Sigmoid colon (tissue), 4 donors: ENCODE measurements at regions not wholly inside any gene's neighbourhood (a gene's known extent, or its start where the extent isn't known, plus 50 kb on each side); places are given as distances from the start of the nearest gene placed in this dataset.

Experiments used
- EP300 ChIP-seq, 4 donors: sonication (generic); formaldehyde crosslinking; IDR thresholded peaks; one replicate each; pipeline ENCODE4 v1.6.1; 2017; ENCODE audit warnings: antibody characterized with exemption in 4 of 4
- POLR2A ChIP-seq, 2 donors: fragments of 450-650 bp; IDR thresholded peaks; one replicate each; pipeline ENCODE4 v1.6.1; 2016; ENCODE audit warnings: antibody characterized with exemption in 2 of 2, mild to moderate bottlenecking in 2 of 2, moderate library complexity in 2 of 2
- POLR2AphosphoS5 ChIP-seq, 4 donors: sonication (generic); formaldehyde crosslinking; IDR thresholded peaks; one replicate each; pipeline ENCODE4 v1.6.1; 2017; ENCODE audit warnings: antibody characterized with exemption in 4 of 4
- TF ChIP-seq, protein P1 (sequence below), 4 experiments: fragments of 450-650 bp in 3 of 4; fragments of 200-600 bp in 1 of 4; IDR thresholded peaks; one replicate each; pipeline ENCODE4 v1.5.1; 2016 to 2019; ENCODE audit warnings: antibody characterized with exemption in 4 of 4, mild to moderate bottlenecking in 3 of 4, moderate library complexity in 2 of 4

DNA sequence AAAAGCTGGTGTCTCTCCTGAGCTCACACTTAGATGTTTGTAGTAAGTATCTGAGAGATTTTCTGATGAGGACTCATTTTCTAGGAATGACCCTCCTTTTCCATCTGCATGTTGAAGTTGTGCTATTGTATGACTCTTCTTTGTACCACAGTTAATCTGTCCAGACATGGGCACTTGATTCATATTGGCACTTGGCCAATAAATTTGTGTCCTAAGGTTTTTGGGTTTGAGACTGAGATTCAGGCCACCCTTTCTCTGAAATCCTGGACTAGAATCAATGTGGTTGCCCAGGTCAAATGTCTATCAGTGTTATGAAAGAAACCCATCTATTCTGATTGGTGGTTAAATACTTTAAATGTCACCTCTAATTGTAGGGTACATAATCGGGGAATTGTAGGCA is 869.0 kb downstream of the SH3BGRL start:
- TF ChIP-seq, protein P1, sequence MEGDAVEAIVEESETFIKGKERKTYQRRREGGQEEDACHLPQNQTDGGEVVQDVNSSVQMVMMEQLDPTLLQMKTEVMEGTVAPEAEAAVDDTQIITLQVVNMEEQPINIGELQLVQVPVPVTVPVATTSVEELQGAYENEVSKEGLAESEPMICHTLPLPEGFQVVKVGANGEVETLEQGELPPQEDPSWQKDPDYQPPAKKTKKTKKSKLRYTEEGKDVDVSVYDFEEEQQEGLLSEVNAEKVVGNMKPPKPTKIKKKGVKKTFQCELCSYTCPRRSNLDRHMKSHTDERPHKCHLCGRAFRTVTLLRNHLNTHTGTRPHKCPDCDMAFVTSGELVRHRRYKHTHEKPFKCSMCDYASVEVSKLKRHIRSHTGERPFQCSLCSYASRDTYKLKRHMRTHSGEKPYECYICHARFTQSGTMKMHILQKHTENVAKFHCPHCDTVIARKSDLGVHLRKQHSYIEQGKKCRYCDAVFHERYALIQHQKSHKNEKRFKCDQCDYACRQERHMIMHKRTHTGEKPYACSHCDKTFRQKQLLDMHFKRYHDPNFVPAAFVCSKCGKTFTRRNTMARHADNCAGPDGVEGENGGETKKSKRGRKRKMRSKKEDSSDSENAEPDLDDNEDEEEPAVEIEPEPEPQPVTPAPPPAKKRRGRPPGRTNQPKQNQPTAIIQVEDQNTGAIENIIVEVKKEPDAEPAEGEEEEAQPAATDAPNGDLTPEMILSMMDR (IDR thresholded peaks at IDR 0.05): no peak
- TF ChIP-seq EP300 (IDR thresholded peaks at IDR 0.05) (no peak), POLR2AphosphoS5 (IDR thresholded peaks at IDR 0.05) (no peak), POLR2A (IDR thresholded peaks at IDR 0.05) (no peak)
